Naive B cell (primary cell): ENCODE measurements at regions not wholly inside any gene's neighbourhood (a gene's known extent, or its start where the extent isn't known, plus 50 kb on each side); places are given as distances from the start of the nearest gene placed in this dataset.
"Not testable (repeated sequence)": the region's sequence is repeated elsewhere in the genome, so short reads cannot be mapped to it uniquely, and the experiment has no call there.

Source experiments
- ATAC-seq, 2 donors: fragments of 150-1000 bp; cut with Tn5 transposase; 2 replicates each; pipeline ENCODE4 v1.10.0; 2021; ENCODE audit warnings: low read depth in 2 of 2, mild to moderate bottlenecking in 2 of 2, moderate library complexity in 2 of 2
- DNase-seq: peaks from one replicate; pipeline ENCODE4 v3.0.0; 2022
- H3K27ac Mint-ChIP-seq, 6 donors: one replicate each; pipeline ENCODE4 v1.8.0; 2020 to 2022; ENCODE audit warnings: mild to moderate bottlenecking in 6 of 6, mixed read lengths in 6 of 6, moderate library complexity in 5 of 6, inconsistent platforms in 2 of 6
- H3K27me3 Mint-ChIP-seq, 3 donors: one replicate each; pipeline ENCODE4 v1.8.0; 2021 to 2022; ENCODE audit warnings: mixed read lengths in 3 of 3, mild to moderate bottlenecking in 1 of 3
- H3K36me3 Mint-ChIP-seq, 2 donors: one replicate each; pipeline ENCODE4 v1.8.0; 2020 to 2022; ENCODE audit warnings: mixed read lengths in 2 of 2, inconsistent platforms in 1 of 2, mild to moderate bottlenecking in 1 of 2
- H3K4me1 Mint-ChIP-seq, 3 donors: one replicate each; pipeline ENCODE4 v1.8.0; 2020 to 2022; ENCODE audit warnings: mixed read lengths in 3 of 3, inconsistent platforms in 1 of 3, mild to moderate bottlenecking in 1 of 3, moderate library complexity in 1 of 3
- H3K4me3 Mint-ChIP-seq, 8 donors: one replicate each; pipeline ENCODE4 v1.8.0; 2020 to 2022; ENCODE audit warnings: mild to moderate bottlenecking in 8 of 8, mixed read lengths in 8 of 8, moderate library complexity in 8 of 8, inconsistent platforms in 2 of 8
- H3K9me3 Mint-ChIP-seq, 7 donors: one replicate each; pipeline ENCODE4 v1.8.0; 2020 to 2022; ENCODE audit warnings: mixed read lengths in 7 of 7, mild to moderate bottlenecking in 5 of 7, inconsistent platforms in 2 of 7, moderate library complexity in 1 of 7

DNA sequence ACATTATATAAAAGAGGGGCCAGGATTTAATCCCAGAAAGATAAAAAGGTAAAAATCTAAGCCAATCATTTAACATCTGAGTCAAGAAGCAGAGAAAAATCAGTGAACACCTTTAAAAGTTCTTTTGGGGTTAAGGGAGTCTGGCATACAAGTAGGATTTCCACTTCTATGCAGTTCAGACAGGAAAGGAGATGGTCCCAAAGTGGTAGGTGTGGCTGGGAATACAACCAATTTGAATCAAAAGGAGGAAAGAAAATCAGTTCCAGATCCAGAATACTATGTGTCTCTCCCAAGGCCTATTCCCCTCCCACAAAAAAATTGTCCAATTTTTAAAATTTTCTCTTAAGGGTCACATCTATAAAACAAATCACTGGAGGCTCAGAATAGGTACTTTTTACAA is 167.4 kb downstream of the PHLDA1 start:
- DNase-seq = no peak
- Mint-ChIP-seq H3K4me1 (no peaks in the 10 kb centered on the region), H3K36me3 (no peaks in the 10 kb centered on the region), H3K27me3 (peaks cover 4 to 10% (median 9%) of the 10 kb centered on the region in 3 donors), H3K9me3 (peaks cover 0 to 12% (median 7%) of the 10 kb centered on the region in 7 donors), H3K4me3 (no peak overlapping the region), H3K27ac (no peak overlapping the region)
- no peak for ATAC-seq

DNA sequence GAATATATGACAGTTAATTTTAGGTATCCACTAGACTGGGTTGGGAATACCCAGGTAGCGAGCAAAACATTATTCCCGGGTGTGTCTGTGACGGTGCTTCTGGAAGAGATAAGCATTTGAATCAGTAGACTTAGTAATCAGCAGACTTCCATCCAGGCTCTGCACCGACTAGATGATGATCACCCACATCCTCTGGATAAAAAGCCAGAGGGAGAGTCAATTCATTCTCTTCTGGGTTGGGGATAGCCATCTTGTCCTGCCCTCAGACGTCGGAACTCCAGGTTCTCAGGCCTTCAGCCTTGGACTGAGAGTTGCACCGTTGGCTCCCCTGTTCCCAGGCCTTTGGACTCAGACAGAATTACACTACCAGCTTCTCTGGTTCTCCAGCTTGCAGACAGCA is 168.0 kb downstream of the PHLDA1 start:
- Mint-ChIP-seq H3K27ac (no peak overlapping the region), H3K4me1 (no peaks in the 10 kb centered on the region), H3K36me3 (no peaks in the 10 kb centered on the region), H3K4me3 (no peak overlapping the region), H3K27me3 (peaks cover 4 to 10% (median 9%) of the 10 kb centered on the region in 3 donors), H3K9me3 (peaks cover 0 to 12% (median 7%) of the 10 kb centered on the region in 7 donors)
- no peak for DNase-seq
- no peak for ATAC-seq

DNA sequence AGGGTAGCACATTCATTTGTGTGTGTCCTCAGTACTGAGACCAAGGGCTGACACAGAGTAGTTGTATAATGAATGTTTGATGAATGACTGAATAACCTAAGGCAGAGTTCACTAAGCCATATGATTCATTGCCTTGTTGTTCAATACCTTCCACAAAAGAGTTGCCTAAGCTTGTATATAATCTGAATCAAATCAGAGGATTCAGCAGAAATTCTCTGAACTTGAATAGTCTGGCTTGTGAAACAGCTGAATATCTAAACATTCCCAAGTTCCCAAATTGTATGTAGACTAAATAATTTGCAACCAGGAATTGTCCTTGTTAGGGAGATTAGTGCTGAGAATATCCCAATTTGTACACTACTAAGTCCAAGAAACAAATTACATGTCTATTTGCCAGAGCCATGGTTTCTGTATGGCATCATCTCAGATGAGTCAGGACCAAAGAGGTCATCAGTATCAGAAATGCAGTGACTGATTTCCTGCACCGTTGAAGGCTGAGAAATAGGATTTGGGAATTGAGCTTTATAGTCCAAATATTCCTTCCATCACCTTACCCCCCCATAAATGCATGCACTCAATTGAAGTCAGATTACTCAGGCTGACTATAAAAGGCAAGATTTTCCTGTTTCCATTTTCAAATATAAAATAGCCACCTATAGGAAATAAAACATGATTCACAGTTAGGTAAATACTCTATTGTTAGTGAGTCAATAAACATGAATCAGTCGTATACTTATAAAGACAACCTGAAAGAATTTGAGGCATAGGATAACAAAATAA is 168.7 kb downstream of the PHLDA1 start:
- peaks cover 0 to 12% (median 7%) of the 10 kb centered on the region in 7 donors for H3K9me3 Mint-ChIP-seq
- H3K36me3 Mint-ChIP-seq = no peaks in the 10 kb centered on the region
- H3K27ac Mint-ChIP-seq = no peak overlapping the region
- no peak overlapping the region for H3K4me3 Mint-ChIP-seq
- peaks cover 4 to 10% (median 9%) of the 10 kb centered on the region in 3 donors for H3K27me3 Mint-ChIP-seq
- H3K4me1 Mint-ChIP-seq = no peaks in the 10 kb centered on the region
- DNase-seq (no peak), ATAC-seq (no peak)

DNA sequence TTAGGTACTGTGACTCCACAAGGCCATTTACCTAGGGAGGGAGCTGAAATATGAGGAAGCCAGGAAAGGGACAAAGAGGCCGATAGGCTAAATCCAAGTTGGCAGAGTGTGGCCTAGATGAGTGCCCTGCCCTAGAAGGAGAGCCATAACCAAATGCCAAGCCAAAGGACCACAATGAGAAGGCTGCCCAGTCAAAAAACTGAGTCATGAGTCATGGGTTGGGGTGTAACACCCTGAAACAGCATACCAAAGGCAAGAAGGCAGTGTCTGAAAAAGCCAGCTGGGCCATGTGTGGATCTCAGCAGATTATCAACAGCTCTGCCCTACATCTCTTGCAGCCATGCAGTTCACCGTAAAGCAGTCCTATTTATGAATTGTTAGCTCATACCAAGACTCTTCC is 171.7 kb downstream of the PHLDA1 start:
- H3K36me3 Mint-ChIP-seq = no peaks in the 10 kb centered on the region
- DNase-seq (no peak), ATAC-seq (no peak)
- H3K27me3 Mint-ChIP-seq = peaks cover 0 to 1% (median 0%) of the 10 kb centered on the region in 3 donors
- no peak overlapping the region for H3K27ac Mint-ChIP-seq
- H3K4me3 Mint-ChIP-seq = no peak overlapping the region
- H3K4me1 Mint-ChIP-seq = no peaks in the 10 kb centered on the region
- peaks cover 0 to 2% (median 0%) of the 10 kb centered on the region in 7 donors for H3K9me3 Mint-ChIP-seq

DNA sequence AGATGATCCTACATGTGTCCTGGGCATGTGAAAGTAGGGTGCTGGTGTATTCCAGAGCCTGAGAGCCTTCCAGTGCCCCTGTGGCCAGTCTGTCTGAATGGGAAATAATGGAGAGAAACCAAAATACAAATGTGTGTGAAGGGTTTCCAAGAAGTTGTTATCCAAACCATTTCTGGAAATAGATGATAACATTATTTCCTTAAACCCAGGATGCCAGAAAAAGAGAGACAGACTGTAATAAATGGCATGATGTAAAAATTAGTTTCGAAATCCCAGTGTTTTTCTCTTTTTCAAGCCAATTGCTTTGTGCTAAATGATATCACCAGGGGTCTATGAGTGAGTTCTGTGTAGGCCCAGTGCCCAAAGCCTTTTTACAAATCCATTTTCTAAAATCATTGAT is 175.3 kb downstream of the PHLDA1 start:
- Mint-ChIP-seq H3K27me3 (peaks cover 4 to 8% (median 6%) of the 10 kb centered on the region in 3 donors), H3K36me3 (no peaks in the 10 kb centered on the region), H3K9me3 (peaks cover 0 to 2% (median 0%) of the 10 kb centered on the region in 7 donors), H3K4me1 (peaks cover 0 to 4% (median 4%) of the 10 kb centered on the region in 3 donors), H3K27ac (no peak overlapping the region), H3K4me3 (no peak overlapping the region)
- DNase-seq (no peak), ATAC-seq (no peak)

DNA sequence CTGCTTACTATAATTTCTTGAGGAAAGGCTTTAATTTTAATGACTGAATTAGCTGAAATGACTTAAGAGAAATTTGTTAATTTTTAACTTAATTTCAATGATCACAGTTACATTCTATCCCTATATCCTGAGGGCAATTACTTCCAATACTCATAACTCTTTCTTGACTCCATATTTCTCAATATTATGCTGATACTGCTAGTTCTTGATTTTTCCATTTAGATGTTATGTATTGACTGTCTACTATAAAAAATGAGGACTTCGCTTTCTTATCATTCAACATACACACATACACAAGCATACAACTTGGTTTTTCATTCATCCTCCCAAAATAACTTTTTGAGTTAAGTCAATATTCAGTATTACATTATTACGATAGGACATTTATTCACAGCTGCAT is 176.2 kb downstream of the PHLDA1 start:
- no peak overlapping the region for H3K27ac Mint-ChIP-seq
- no peak for ATAC-seq
- H3K4me3 Mint-ChIP-seq = no peak overlapping the region
- peaks cover 0 to 2% (median 0%) of the 10 kb centered on the region in 7 donors for H3K9me3 Mint-ChIP-seq
- H3K4me1 Mint-ChIP-seq = peaks cover 0 to 4% (median 4%) of the 10 kb centered on the region in 3 donors
- no peak for DNase-seq
- peaks cover 4 to 13% (median 6%) of the 10 kb centered on the region in 3 donors for H3K27me3 Mint-ChIP-seq
- no peaks in the 10 kb centered on the region for H3K36me3 Mint-ChIP-seq

DNA sequence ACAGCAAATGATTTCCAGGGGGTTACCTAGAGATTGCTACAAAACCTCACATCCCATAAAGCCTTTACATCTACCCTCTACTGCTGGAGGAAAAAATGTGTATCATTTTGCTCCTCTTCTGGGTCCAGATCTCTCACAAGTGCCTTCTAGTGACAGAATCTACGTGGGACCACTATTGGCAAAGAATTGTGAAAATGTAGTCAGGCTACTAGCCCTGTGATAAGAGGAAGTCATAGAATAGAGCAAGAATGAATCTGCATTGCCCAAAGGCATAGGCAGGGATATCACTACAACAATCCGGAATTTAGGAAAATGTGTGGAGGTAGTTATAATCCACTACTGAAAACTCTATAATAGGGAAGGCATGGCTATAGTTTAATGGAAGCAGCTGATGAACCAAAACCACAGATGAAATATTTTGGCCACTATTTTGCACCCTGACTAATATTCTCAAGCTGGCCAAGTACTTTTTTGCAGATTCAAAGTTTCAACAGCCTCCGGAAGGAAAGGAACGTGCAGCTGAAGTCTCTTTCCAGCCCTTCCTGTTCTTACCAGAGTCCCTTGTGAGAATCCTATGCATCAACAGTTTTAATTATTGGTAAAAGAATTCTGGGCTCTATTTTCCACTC is 176.8 kb downstream of the PHLDA1 start:
- Mint-ChIP-seq H3K27ac (no peak overlapping the region), H3K36me3 (no peaks in the 10 kb centered on the region), H3K27me3 (peaks cover 4 to 13% (median 6%) of the 10 kb centered on the region in 3 donors), H3K4me3 (no peak overlapping the region), H3K4me1 (peaks cover 0 to 4% (median 4%) of the 10 kb centered on the region in 3 donors), H3K9me3 (peaks cover 0 to 2% (median 0%) of the 10 kb centered on the region in 7 donors)
- DNase-seq (no peak), ATAC-seq (no peak)

DNA sequence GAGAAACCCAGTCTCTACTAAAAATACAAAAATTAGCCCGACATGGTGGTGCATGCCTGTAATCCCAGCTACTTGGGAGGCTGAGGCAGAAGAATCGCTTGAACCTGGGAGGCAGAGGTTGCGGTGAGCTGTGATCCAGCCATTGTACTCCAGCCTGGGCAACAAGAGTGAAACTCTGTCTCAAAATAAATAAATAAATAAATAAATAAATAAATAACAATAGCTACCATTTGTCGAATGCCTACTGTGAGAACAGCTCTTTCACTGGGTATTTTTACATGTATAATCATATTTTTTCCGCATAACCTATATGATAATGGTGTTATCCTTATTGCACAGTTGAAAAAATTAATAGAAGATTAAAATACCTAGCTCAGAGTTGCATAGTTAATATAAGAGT is 177.4 kb downstream of the PHLDA1 start:
- H3K4me3 Mint-ChIP-seq, H3K4me1 Mint-ChIP-seq, H3K27ac Mint-ChIP-seq, DNase-seq, H3K9me3 Mint-ChIP-seq, H3K36me3 Mint-ChIP-seq, ATAC-seq: not testable (repeated sequence)
- H3K27me3 Mint-ChIP-seq = peaks cover 4 to 13% (median 6%) of the 10 kb centered on the region in 3 donors

DNA sequence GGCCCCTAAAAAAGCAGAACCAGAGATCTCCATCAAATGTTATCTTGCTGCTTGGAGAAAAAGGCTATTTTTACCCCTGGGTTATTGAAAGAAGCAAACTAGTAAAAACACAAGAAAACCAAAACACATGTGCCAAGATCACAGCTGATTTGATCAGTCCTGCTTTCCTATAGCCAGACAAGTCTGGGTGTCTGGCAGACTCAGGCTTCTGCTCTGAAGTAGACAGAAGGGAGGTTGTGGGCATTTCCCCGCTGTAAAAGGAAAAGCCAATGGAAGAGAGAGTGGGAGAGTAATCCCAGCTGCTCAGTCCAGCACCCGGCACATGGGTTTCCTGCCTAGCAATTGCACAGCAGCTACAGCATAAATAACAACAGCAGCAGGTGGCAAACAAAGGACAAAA is 177.9 kb downstream of the PHLDA1 start:
- H3K27me3 Mint-ChIP-seq = peaks cover 4 to 13% (median 6%) of the 10 kb centered on the region in 3 donors
- H3K9me3 Mint-ChIP-seq = peaks cover 0 to 2% (median 0%) of the 10 kb centered on the region in 7 donors
- H3K4me1 Mint-ChIP-seq = peaks cover 0 to 4% (median 4%) of the 10 kb centered on the region in 3 donors
- DNase-seq (no peak), ATAC-seq (no peak)
- no peak overlapping the region for H3K27ac Mint-ChIP-seq
- no peaks in the 10 kb centered on the region for H3K36me3 Mint-ChIP-seq
- no peak overlapping the region for H3K4me3 Mint-ChIP-seq

DNA sequence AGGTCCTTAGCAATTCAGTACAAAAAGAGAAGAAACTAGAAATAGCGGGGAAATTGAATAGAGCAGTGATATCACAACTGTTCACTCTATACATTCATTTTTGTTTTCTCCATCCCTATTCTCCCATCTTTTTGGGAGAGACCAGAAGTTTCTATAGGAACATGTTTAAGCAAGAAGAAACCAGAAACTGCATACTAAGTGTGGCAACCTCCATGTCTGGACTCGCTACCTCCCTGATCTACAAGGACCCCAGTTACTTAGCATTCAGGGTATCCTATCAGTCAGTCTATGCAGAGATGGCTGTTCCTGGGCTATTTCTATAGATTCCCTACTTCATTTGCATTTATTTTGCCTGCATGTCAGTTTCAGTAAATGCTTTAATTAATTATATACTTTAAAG is 178.6 kb downstream of the PHLDA1 start:
- H3K4me3 Mint-ChIP-seq = no peak overlapping the region

DNA sequence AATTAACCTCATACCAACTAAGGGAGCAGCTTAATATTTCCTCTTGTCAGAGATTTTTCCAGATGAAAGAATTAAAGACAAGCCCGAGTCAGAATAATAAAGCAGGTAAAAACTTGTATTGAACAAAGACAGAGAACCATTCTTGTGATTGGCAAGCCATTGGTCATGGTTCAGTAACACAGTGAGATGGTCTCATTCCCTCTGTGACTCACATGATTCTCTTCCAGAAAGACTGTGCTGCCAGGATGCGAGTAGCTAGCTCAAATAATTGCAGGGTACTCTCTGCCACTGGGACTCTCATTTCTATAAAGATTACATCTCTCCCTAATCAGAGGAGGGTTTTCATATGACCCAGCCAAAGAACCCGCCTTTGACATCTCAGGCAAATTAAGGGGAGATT is 179.4 kb downstream of the PHLDA1 start:
- Mint-ChIP-seq H3K36me3 (no peaks in the 10 kb centered on the region), H3K27ac (no peak overlapping the region), H3K4me3 (no peak overlapping the region), H3K4me1 (peaks cover 0 to 4% (median 4%) of the 10 kb centered on the region in 3 donors), H3K9me3 (no peaks in the 10 kb centered on the region), H3K27me3 (peaks cover 4 to 13% (median 6%) of the 10 kb centered on the region in 3 donors)
- DNase-seq = no peak
- no peak for ATAC-seq

More for the DNA sequence above, 178.6 kb downstream of the PHLDA1 start:
- ATAC-seq (no peak), DNase-seq (no peak)
- peaks cover 0 to 4% (median 4%) of the 10 kb centered on the region in 3 donors for H3K4me1 Mint-ChIP-seq
- H3K9me3 Mint-ChIP-seq = peaks cover 0 to 2% (median 0%) of the 10 kb centered on the region in 7 donors
- H3K36me3 Mint-ChIP-seq = no peaks in the 10 kb centered on the region
- no peak overlapping the region for H3K27ac Mint-ChIP-seq
- peaks cover 4 to 13% (median 6%) of the 10 kb centered on the region in 3 donors for H3K27me3 Mint-ChIP-seq

DNA sequence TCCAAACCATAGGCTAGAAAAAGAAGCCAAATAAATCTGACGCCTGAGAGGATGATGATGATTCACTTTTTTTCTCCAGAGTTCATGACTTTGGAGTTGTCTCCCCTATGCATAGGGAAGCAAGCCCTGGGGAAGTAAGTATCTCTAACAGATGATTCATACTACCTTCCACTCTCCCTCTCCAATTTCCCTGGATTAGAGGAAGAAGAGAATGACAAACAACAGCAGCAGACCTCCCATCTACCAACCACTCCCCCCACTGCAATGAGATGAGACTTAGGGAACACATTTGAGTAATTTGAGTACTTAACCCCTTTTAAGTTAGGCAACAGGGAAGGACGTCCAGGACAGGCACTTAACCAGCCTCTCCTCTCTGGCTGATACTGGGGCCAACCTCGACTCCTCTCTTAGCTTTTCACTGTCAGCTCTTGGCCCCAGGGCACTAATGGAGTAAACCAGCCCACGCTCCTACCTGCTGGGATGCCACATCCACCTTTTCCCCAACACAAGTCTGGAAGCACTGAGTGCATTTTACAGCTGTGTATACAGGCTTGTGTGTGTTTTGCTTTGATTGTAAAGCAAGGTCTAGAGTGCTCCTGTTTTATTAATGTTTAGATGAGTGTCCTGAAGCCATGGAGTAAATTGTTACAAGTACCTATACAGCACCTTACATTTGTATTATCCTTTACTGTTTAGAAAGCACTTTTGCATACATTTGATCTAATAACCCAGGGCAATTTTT is 180.7 kb downstream of the PHLDA1 start:
- Mint-ChIP-seq H3K4me1 (peaks cover 0 to 4% (median 4%) of the 10 kb centered on the region in 3 donors), H3K9me3 (peaks cover under 1 to 7% (median 3%) of the 10 kb centered on the region in 7 donors), H3K4me3 (no peak overlapping the region), H3K27ac (no peak overlapping the region), H3K36me3 (no peaks in the 10 kb centered on the region), H3K27me3 (peaks cover 4 to 13% (median 6%) of the 10 kb centered on the region in 3 donors)
- DNase-seq = no peak
- no peak for ATAC-seq

DNA sequence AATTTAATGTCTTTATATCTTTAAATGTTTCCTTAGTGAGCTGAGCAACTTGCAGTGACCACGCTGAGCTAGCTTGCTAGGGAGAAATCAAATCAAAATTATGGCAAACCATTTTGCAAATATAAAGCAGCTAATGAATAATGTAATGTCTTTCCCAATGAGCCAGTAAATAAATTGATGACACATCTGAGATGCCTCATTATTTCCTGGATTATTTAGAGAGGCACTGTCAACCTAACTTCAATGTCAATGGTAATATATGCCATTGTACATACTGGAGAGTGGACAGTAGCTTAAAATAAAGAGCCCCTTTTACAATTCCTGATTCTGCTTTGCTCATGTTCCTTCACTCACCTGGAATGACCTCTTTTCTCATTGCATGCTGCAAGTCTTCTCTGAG is 182.6 kb downstream of the PHLDA1 start:
- H3K27ac Mint-ChIP-seq = no peak overlapping the region
- no peaks in the 10 kb centered on the region for H3K36me3 Mint-ChIP-seq
- DNase-seq = no peak
- peaks cover 0 to 4% (median 4%) of the 10 kb centered on the region in 3 donors for H3K4me1 Mint-ChIP-seq
- no peak overlapping the region for H3K4me3 Mint-ChIP-seq
- peaks cover under 1 to 20% (median 9%) of the 10 kb centered on the region in 3 donors for H3K27me3 Mint-ChIP-seq
- no peak for ATAC-seq
- H3K9me3 Mint-ChIP-seq = peaks cover 3 to 9% (median 5%) of the 10 kb centered on the region in 7 donors
